ENCODE measurements at regions not wholly inside any gene's neighbourhood (a gene's known extent, or its start where the extent isn't known, plus 50 kb on each side); places are given as distances from the start of the nearest gene placed in this dataset.
"Not testable (repeated sequence)": the region's sequence is repeated elsewhere in the genome, so short reads cannot be mapped to it uniquely, and the experiment has no call there.

GRCh38 chr15:69615736-69616135 is 163.1 kb downstream of the RPLP1 start:
- Mint-ChIP-seq H3K27me3 (peaks cover 26% of the 10 kb centered on the region), H3K4me3 (no peak overlapping the region), H3K9me3 (peaks cover 1% of the 10 kb centered on the region), H3K27ac (no peak overlapping the region), H3K4me1 (no peaks in the 10 kb centered on the region), H3K36me3 (no peaks in the 10 kb centered on the region)
- no peak for DNase-seq
- CTCF ChIA-PET: no interaction called here

- H3K27ac Mint-ChIP-seq: no peak overlapping the region
- CTCF ChIA-PET: interaction anchor here (1.1 kb wide), 1 partner anchor 850 kb away, joined by 3 read pairs; no protein-coding TSS in a partner anchor
- no peaks in the 10 kb centered on the region for H3K4me1 Mint-ChIP-seq
- DNase-seq: no peak
- no peak overlapping the region for H3K4me3 Mint-ChIP-seq
- H3K36me3 Mint-ChIP-seq: no peaks in the 10 kb centered on the region
- peaks cover 1% of the 10 kb centered on the region for H3K9me3 Mint-ChIP-seq
- peaks cover 26% of the 10 kb centered on the region for H3K27me3 Mint-ChIP-seq
These were observed 163.9 kb downstream of the RPLP1 start for GRCh38 chr15:69616558-69616957.

- not testable (repeated sequence) for H3K36me3 Mint-ChIP-seq, H3K9me3 Mint-ChIP-seq, H3K4me1 Mint-ChIP-seq, DNase-seq, H3K27ac Mint-ChIP-seq, H3K4me3 Mint-ChIP-seq
- CTCF ChIA-PET: interaction anchor here (1.1 kb wide), 1 partner anchor 850 kb away, joined by 3 read pairs; no protein-coding TSS in a partner anchor
- H3K27me3 Mint-ChIP-seq: peaks cover 31% of the 10 kb centered on the region
These were observed 164.5 kb downstream of the RPLP1 start for GRCh38 chr15:69617144-69617543.

- peaks cover 55% of the 10 kb centered on the region for H3K27me3 Mint-ChIP-seq
- no peak overlapping the region for H3K4me3 Mint-ChIP-seq
- H3K9me3 Mint-ChIP-seq: no peaks in the 10 kb centered on the region
- DNase-seq: no peak
- H3K27ac Mint-ChIP-seq: no peak overlapping the region
- CTCF ChIA-PET: no interaction called here
- H3K4me1 Mint-ChIP-seq: no peaks in the 10 kb centered on the region
- H3K36me3 Mint-ChIP-seq: no peaks in the 10 kb centered on the region
These were observed 171.0 kb downstream of the RPLP1 start for GRCh38 chr15:69623392-69624154.

- Mint-ChIP-seq H3K9me3 (no peaks in the 10 kb centered on the region), H3K27ac (no peak overlapping the region), H3K4me3 (no peak overlapping the region), H3K27me3 (peaks cover 55% of the 10 kb centered on the region), H3K4me1 (no peaks in the 10 kb centered on the region), H3K36me3 (no peaks in the 10 kb centered on the region)
- CTCF ChIA-PET: no interaction called here
- no peak for DNase-seq
These were observed 171.5 kb downstream of the RPLP1 start for GRCh38 chr15:69624155-69624520.

- CTCF ChIA-PET: no interaction called here
- no peak for DNase-seq
- Mint-ChIP-seq H3K4me1 (no peaks in the 10 kb centered on the region), H3K27ac (no peak overlapping the region), H3K4me3 (no peak overlapping the region), H3K27me3 (peaks cover 61% of the 10 kb centered on the region), H3K9me3 (no peaks in the 10 kb centered on the region), H3K36me3 (no peaks in the 10 kb centered on the region)
These were observed 172.2 kb downstream of the RPLP1 start for GRCh38 chr15:69624816-69625215.

- H3K27ac Mint-ChIP-seq: no peak overlapping the region
- H3K27me3 Mint-ChIP-seq: peaks cover 61% of the 10 kb centered on the region
- H3K9me3 Mint-ChIP-seq: no peaks in the 10 kb centered on the region
- H3K4me3 Mint-ChIP-seq: no peak overlapping the region
- CTCF ChIA-PET: no interaction called here
- H3K36me3 Mint-ChIP-seq: no peaks in the 10 kb centered on the region
- H3K4me1 Mint-ChIP-seq: no peaks in the 10 kb centered on the region
- DNase-seq: no peak
These were observed 172.7 kb downstream of the RPLP1 start for GRCh38 chr15:69625328-69625727.

GRCh38 chr15:69626095-69627066 is 173.8 kb downstream of the RPLP1 start:
- Mint-ChIP-seq H3K36me3 (no peaks in the 10 kb centered on the region), H3K4me3 (no peak overlapping the region), H3K27ac (no peak overlapping the region), H3K9me3 (no peaks in the 10 kb centered on the region), H3K4me1 (no peaks in the 10 kb centered on the region), H3K27me3 (peaks cover 68% of the 10 kb centered on the region)
- CTCF ChIA-PET: no interaction called here
- DNase-seq: no peak

GRCh38 chr15:69627548-69628158 is 175.0 kb downstream of the RPLP1 start:
- Mint-ChIP-seq H3K4me1 (no peaks in the 10 kb centered on the region), H3K27ac (no peak overlapping the region), H3K27me3 (peaks cover 70% of the 10 kb centered on the region), H3K9me3 (no peaks in the 10 kb centered on the region), H3K4me3 (no peak overlapping the region), H3K36me3 (no peaks in the 10 kb centered on the region)
- CTCF ChIA-PET: no interaction called here
- DNase-seq: no peak

- Mint-ChIP-seq H3K27me3 (peaks cover 72% of the 10 kb centered on the region), H3K36me3 (no peaks in the 10 kb centered on the region)
These were observed 175.9 kb downstream of the RPLP1 start for GRCh38 chr15:69628256-69629093.

GRCh38 chr15:69629631-69630161 is 177.1 kb downstream of the RPLP1 start:
- no peak for DNase-seq
- CTCF ChIA-PET: no interaction called here
- Mint-ChIP-seq H3K4me1 (no peaks in the 10 kb centered on the region), H3K9me3 (no peaks in the 10 kb centered on the region), H3K4me3 (no peak overlapping the region), H3K36me3 (no peaks in the 10 kb centered on the region), H3K27me3 (peaks cover 63% of the 10 kb centered on the region), H3K27ac (no peak overlapping the region)

More at GRCh38 chr15:69628256-69629093, 175.9 kb downstream of the RPLP1 start:
- no peak overlapping the region for H3K4me3 Mint-ChIP-seq
- CTCF ChIA-PET: no interaction called here
- H3K27ac Mint-ChIP-seq: no peak overlapping the region
- no peak for DNase-seq
- no peaks in the 10 kb centered on the region for H3K4me1 Mint-ChIP-seq
- H3K9me3 Mint-ChIP-seq: no peaks in the 10 kb centered on the region

GRCh38 chr15:69631005-69631404 is 178.4 kb downstream of the RPLP1 start:
- Mint-ChIP-seq H3K4me1 (no peaks in the 10 kb centered on the region), H3K9me3 (no peaks in the 10 kb centered on the region), H3K27ac (no peak overlapping the region), H3K36me3 (no peaks in the 10 kb centered on the region), H3K4me3 (no peak overlapping the region), H3K27me3 (peaks cover 60% of the 10 kb centered on the region)
- CTCF ChIA-PET: no interaction called here
- no peak for DNase-seq

GRCh38 chr15:69631978-69632377 is 179.4 kb downstream of the RPLP1 start:
- Mint-ChIP-seq H3K4me3 (no peak overlapping the region), H3K27ac (no peak overlapping the region), H3K36me3 (no peaks in the 10 kb centered on the region), H3K4me1 (no peaks in the 10 kb centered on the region), H3K27me3 (peaks cover 65% of the 10 kb centered on the region), H3K9me3 (no peaks in the 10 kb centered on the region)
- no peak for DNase-seq
- CTCF ChIA-PET: no interaction called here

GRCh38 chr15:69634860-69635259 is 182.2 kb downstream of the RPLP1 start:
- CTCF ChIA-PET: no interaction called here
- DNase-seq: no peak
- H3K36me3 Mint-ChIP-seq: no peaks in the 10 kb centered on the region
- H3K9me3 Mint-ChIP-seq: no peaks in the 10 kb centered on the region
- H3K4me3 Mint-ChIP-seq: no peak overlapping the region
- no peak overlapping the region for H3K27ac Mint-ChIP-seq
- H3K27me3 Mint-ChIP-seq: peaks cover 57% of the 10 kb centered on the region
- H3K4me1 Mint-ChIP-seq: no peaks in the 10 kb centered on the region
